Islet precursor cell (in vitro differentiated cells): ENCODE measurements at regions not wholly inside any gene's neighbourhood (a gene's known extent, or its start where the extent isn't known, plus 50 kb on each side); places are given as distances from the start of the nearest gene placed in this dataset.
A peak's percentile ranks its signal among the peaks of the same experiment; 100 is the strongest.

Source experiments
- DNase-seq: peaks from one replicate; pipeline ENCODE4 v3.0.0-alpha.2; 2018

- DNase-seq, result no peak
Observed at GRCh38 chr6:22888163-22888752, 318.9 kb downstream of the HDGFL1 start.

- DNase-seq, result no peak
Observed at GRCh38 chr6:22891934-22892333, 322.6 kb downstream of the HDGFL1 start.

- no peak for DNase-seq
Observed at GRCh38 chr6:22892452-22892851, 323.1 kb downstream of the HDGFL1 start.

GRCh38 chr6:22896696-22897095 lies 327.3 kb downstream of the HDGFL1 start:
- no peak for DNase-seq

- DNase-seq, result no peak
Observed at GRCh38 chr6:22899426-22899825, 330.1 kb downstream of the HDGFL1 start.

GRCh38 chr6:22903826-22904225 lies 334.5 kb downstream of the HDGFL1 start:
- DNase-seq, result no peak

GRCh38 chr6:22904431-22904830 lies 335.1 kb downstream of the HDGFL1 start:
- DNase-seq, result no peak

GRCh38 chr6:22906091-22906549 lies 336.8 kb downstream of the HDGFL1 start:
- peak; percentile 52 for DNase-seq

- no peak for DNase-seq
Observed at GRCh38 chr6:22907085-22907484, 337.7 kb downstream of the HDGFL1 start.

GRCh38 chr6:22910370-22910769 lies 341.0 kb downstream of the HDGFL1 start:
- no peak for DNase-seq

- no peak for DNase-seq
Observed at GRCh38 chr6:22913612-22914011, 344.2 kb downstream of the HDGFL1 start.

GRCh38 chr6:22917344-22917743 lies 348.0 kb downstream of the HDGFL1 start:
- DNase-seq, result no peak

- DNase-seq, result no peak
Observed at GRCh38 chr6:22921828-22922227, 352.5 kb downstream of the HDGFL1 start.

- no peak for DNase-seq
Observed at GRCh38 chr6:22925304-22925835, 356.0 kb downstream of the HDGFL1 start.

- DNase-seq, result no peak
Observed at GRCh38 chr6:22925920-22926789, 356.8 kb downstream of the HDGFL1 start.

- DNase-seq, result peak; percentile 67
Observed at GRCh38 chr6:22926790-22927354, 357.5 kb downstream of the HDGFL1 start.

GRCh38 chr6:22928775-22929174 lies 359.4 kb downstream of the HDGFL1 start:
- peak; percentile 54 for DNase-seq

- no peak for DNase-seq
Observed at GRCh38 chr6:22929311-22929985, 360.1 kb downstream of the HDGFL1 start.

GRCh38 chr6:22940581-22941290 lies 371.4 kb downstream of the HDGFL1 start:
- DNase-seq, result no peak

GRCh38 chr6:22942403-22942802 lies 373.0 kb downstream of the HDGFL1 start:
- no peak for DNase-seq

- DNase-seq, result no peak
Observed at GRCh38 chr6:22943327-22943726, 374.0 kb downstream of the HDGFL1 start.

GRCh38 chr6:22949967-22950366 lies 380.6 kb downstream of the HDGFL1 start:
- DNase-seq, result no peak
